ENCODE measurements at regions not wholly inside any gene's neighbourhood (a gene's known extent, or its start where the extent isn't known, plus 50 kb on each side); places are given as distances from the start of the nearest gene placed in this dataset.

- H3K79me1 ChIP-seq (ENCODE audit: low read depth in 1 of 2, low read length in 2 of 2) = no peaks in the 10 kb centered on the region
Observed at GRCh38 chr5:106303911-106304310, 1366.8 kb downstream of the EFNA5 start.

More at GRCh38 chr5:106303911-106304310, 1366.8 kb downstream of the EFNA5 start:
- ATAC-seq (ENCODE audit: low read depth) = no peak
- no TSS peak for BruUV-seq (replicated peaks)
- no peak overlapping the region for H3K4me3 ChIP-seq (ENCODE audit: insufficient read depth, low read depth, low read length)
- ChIA-PET CTCF (no interaction called here), POLR2A (ENCODE audit: unreplicated experiment) (no interaction called here)
- H3K9me3 ChIP-seq (ENCODE audit: control insufficient read depth, insufficient read depth, low read length) = no peaks in the 10 kb centered on the region
- no peak overlapping the region for H3K4me2 ChIP-seq (ENCODE audit: low read depth, low read length)
- intact Hi-C loops (cut with micrococcal nuclease) = no loop called here
- no peaks in the 10 kb centered on the region for H3K36me3 ChIP-seq (ENCODE audit: control insufficient read depth, insufficient read depth, low read length)
- 83% methylated on average over 1 of the region's 2 CpGs; no CpG with 5 or more reads in 1 of the 2 experiments for WGBS, 2 experiments (ENCODE audit: extremely low coverage in 2 of 2, insufficient read length in 1 of 2)
- in situ Hi-C loops (cut with MboI; ENCODE audit: low sequenced_read_pairs) = no loop called here
- H3K18ac ChIP-seq (ENCODE audit: low read depth, low read length) = no peak overlapping the region
- H3K56ac ChIP-seq (ENCODE audit: extremely low read depth, insufficient read depth, low read length) = no peak overlapping the region
- no peak overlapping the region for H2BK20ac ChIP-seq (ENCODE audit: low read depth, low read length)
- H4K5ac ChIP-seq (ENCODE audit: low read depth, low read length) = no peak overlapping the region
- TF ChIP-seq USF2 (IDR thresholded peaks at IDR 0.05; ENCODE audit: low read depth, low read length) = no peak
- TF ChIP-seq CEBPB (IDR thresholded peaks at IDR 0.05; ENCODE audit: low read depth, low read length) = no peak
- no peak for TF ChIP-seq CTCF (conservative IDR thresholded peaks at IDR 0.05; ENCODE audit: low read depth, low read length)
- TF ChIP-seq RFX5 (IDR thresholded peaks at IDR 0.05; ENCODE audit: low read depth, low read length) = no peak
- TF ChIP-seq NFE2L2 (IDR thresholded peaks at IDR 0.05; ENCODE audit: low read depth, low read length) = no peak
- no peak for TF ChIP-seq MAFK (IDR thresholded peaks at IDR 0.05; ENCODE audit: low read depth, low read length)
- TF ChIP-seq BHLHE40 (IDR thresholded peaks at IDR 0.05; ENCODE audit: low read depth, low read length) = no peak
- TF ChIP-seq RCOR1 (IDR thresholded peaks at IDR 0.05; ENCODE audit: insufficient replicate concordance, low read length) = no peak
- no peak for TF ChIP-seq POLR2A (IDR thresholded peaks at IDR 0.05; ENCODE audit: low read depth, low read length)
- no peak for TF ChIP-seq ELK1 (IDR thresholded peaks at IDR 0.05; ENCODE audit: borderline replicate concordance, low read depth, low read length)
- TF ChIP-seq RAD21 (IDR thresholded peaks at IDR 0.05; ENCODE audit: low read length) = no peak
- no peak for TF ChIP-seq MXI1 (IDR thresholded peaks at IDR 0.05; ENCODE audit: borderline replicate concordance, low read depth, low read length)
- TF ChIP-seq MAZ (IDR thresholded peaks at IDR 0.05; ENCODE audit: borderline replicate concordance, low read depth, low read length) = no peak
- TF ChIP-seq SMC3 (IDR thresholded peaks at IDR 0.05; ENCODE audit: low read depth, low read length) = no peak
- no peak for TF ChIP-seq CHD1 (IDR thresholded peaks at IDR 0.05; ENCODE audit: low read depth, low read length)
- TF ChIP-seq FOS (IDR thresholded peaks at IDR 0.05; ENCODE audit: low read depth, low read length) = no peak
- H2AK9ac ChIP-seq (replicated peaks; ENCODE audit: low read depth, low read length, poor library complexity) = no peak overlapping the region
- no peak overlapping the region for H4K91ac ChIP-seq (ENCODE audit: insufficient read depth, low read depth, low read length)
- dilution Hi-C loops (cut with HindIII; ENCODE audit: low sequenced_read_pairs, unreplicated experiment) = no loop called here
- no peak overlapping the region for H2BK5ac ChIP-seq (ENCODE audit: low read depth, low read length, poor library complexity, severe bottlenecking)
- H3K9ac ChIP-seq (ENCODE audit: low read depth, low read length) = no peak overlapping the region
- no peaks in the 10 kb centered on the region for H3K27me3 ChIP-seq (ENCODE audit: control insufficient read depth, insufficient read depth, low read length)
- H2AFZ ChIP-seq (replicated peaks; ENCODE audit: low read length, poor library complexity) = no peak overlapping the region
- no peak overlapping the region for H3K14ac ChIP-seq (replicated peaks; ENCODE audit: low read depth, low read length)
- no peak overlapping the region for H2AK5ac ChIP-seq (ENCODE audit: low read depth, low read length)
- no peak overlapping the region for H3K4ac ChIP-seq (ENCODE audit: low read depth, low read length)
- H2BK15ac ChIP-seq (ENCODE audit: low read depth, low read length) = no peak overlapping the region
- H3K27ac ChIP-seq (ENCODE audit: insufficient read depth, low read length) = no peak overlapping the region
- no peak overlapping the region for H2BK120ac ChIP-seq (ENCODE audit: low read depth, low read length)
- DNase-seq = no peak
- no peaks in the 10 kb centered on the region for H3K4me1 ChIP-seq (ENCODE audit: control insufficient read depth, insufficient read depth, low read length)
- H3K9me1 ChIP-seq (ENCODE audit: insufficient read depth, low read length) = no peaks in the 10 kb centered on the region
- H3K23ac ChIP-seq (ENCODE audit: low read depth, low read length) = no peak overlapping the region
- no peaks in the 10 kb centered on the region for H4K20me1 ChIP-seq (ENCODE audit: insufficient read depth, low read length)
- H4K8ac ChIP-seq (ENCODE audit: low read depth in 2 of 2, low read length in 2 of 2) = no peak overlapping the region

Data from IMR-90 (cell line).